ENCODE measurements at regions not wholly inside any gene's neighbourhood (a gene's known extent, or its start where the extent isn't known, plus 50 kb on each side); places are given as distances from the start of the nearest gene placed in this dataset.
"Not testable (repeated sequence)": the region's sequence is repeated elsewhere in the genome, so short reads cannot be mapped to it uniquely, and the experiment has no call there.

- DNase-seq = no peak
Measured at GRCh38 chr3:106839576-106840280, 537.5 kb upstream of the CCDC54 start.

- no peak for DNase-seq
Measured at GRCh38 chr3:106840319-106840718, 536.9 kb upstream of the CCDC54 start.

- no peak for DNase-seq
Measured at GRCh38 chr3:106842151-106842550, 535.1 kb upstream of the CCDC54 start.

- DNase-seq = no peak
Measured at GRCh38 chr3:106844638-106845037, 532.6 kb upstream of the CCDC54 start.

- DNase-seq = no peak
Measured at GRCh38 chr3:106848099-106848498, 529.1 kb upstream of the CCDC54 start.

GRCh38 chr3:106850437-106850836, 526.8 kb upstream of the CCDC54 start:
- DNase-seq = no peak

- DNase-seq = not testable (repeated sequence)
Measured at GRCh38 chr3:106858321-106858720, 518.9 kb upstream of the CCDC54 start.

- no peak for DNase-seq
Measured at GRCh38 chr3:106860182-106860581, 517.1 kb upstream of the CCDC54 start.

- DNase-seq = no peak
Measured at GRCh38 chr3:106862067-106862466, 515.2 kb upstream of the CCDC54 start.

GRCh38 chr3:106877627-106878026, 499.6 kb upstream of the CCDC54 start:
- DNase-seq = no peak

GRCh38 chr3:106880206-106880605, 497.0 kb upstream of the CCDC54 start:
- no peak for DNase-seq

GRCh38 chr3:106881186-106881585, 496.1 kb upstream of the CCDC54 start:
- no peak for DNase-seq

- DNase-seq = no peak
Measured at GRCh38 chr3:106882297-106882696, 494.9 kb upstream of the CCDC54 start.

GRCh38 chr3:106906074-106906473, 471.2 kb upstream of the CCDC54 start:
- no peak for DNase-seq

GRCh38 chr3:106908181-106908938, 468.9 kb upstream of the CCDC54 start:
- DNase-seq = no peak

GRCh38 chr3:106913111-106913698, 464.0 kb upstream of the CCDC54 start:
- no peak for DNase-seq

- no peak for DNase-seq
Measured at GRCh38 chr3:106913966-106914365, 463.3 kb upstream of the CCDC54 start.

- no peak for DNase-seq
Measured at GRCh38 chr3:106920609-106921008, 456.6 kb upstream of the CCDC54 start.

- DNase-seq = no peak
Measured at GRCh38 chr3:106929081-106929480, 448.2 kb upstream of the CCDC54 start.

- no peak for DNase-seq
Measured at GRCh38 chr3:106930086-106930485, 447.2 kb upstream of the CCDC54 start.

GRCh38 chr3:106931904-106932303, 445.3 kb upstream of the CCDC54 start:
- no peak for DNase-seq

- DNase-seq = no peak
Measured at GRCh38 chr3:106936337-106936736, 440.9 kb upstream of the CCDC54 start.

GRCh38 chr3:106942051-106942450, 435.2 kb upstream of the CCDC54 start:
- DNase-seq = no peak

GRCh38 chr3:106943071-106943470, 434.2 kb upstream of the CCDC54 start:
- no peak for DNase-seq

Data from activated T-cell treated with anti-CD3 and anti-CD28 coated beads, Interleukin-2, amount 50 U/mL, for 48 hours (primary cell).